WTC11 (cell line): ENCODE measurements at regions not wholly inside any gene's neighbourhood (a gene's known extent, or its start where the extent isn't known, plus 50 kb on each side); places are given as distances from the start of the nearest gene placed in this dataset.

Experiments used
- ATAC-seq: fragments of 200-7000 bp; cut with Tn5 transposase; 2 replicates; pipeline ENCODE4 v1.10.0; 2021; ENCODE audit warnings: mild to moderate bottlenecking, moderate library complexity
- CTCF ChIA-PET: fragments of 300-600 bp; sonication (Branson Sonifier 250); formaldehyde crosslinking; loops from one replicate; lab custom pipeline; 2021; ENCODE audit warnings: antibody characterized with exemption; lab: Charles Lee
- POLR2A ChIA-PET: fragments of 350-600 bp; sonication (Branson Sonifier 250); formaldehyde crosslinking; loops from one replicate; lab custom pipeline; 2021; ENCODE audit warnings: antibody characterized with exemption; lab: Charles Lee
- DNase-seq: peaks from one replicate; pipeline ENCODE4 v3.0.0; 2021; ENCODE audit warnings: low spot score
- H3K27ac Mint-ChIP-seq: 2 replicates; pipeline ENCODE4 v1.8.0; 2021; ENCODE audit warnings: mixed read lengths
- H3K27me3 Mint-ChIP-seq: 2 replicates; pipeline ENCODE4 v1.8.0; 2021; ENCODE audit warnings: low read depth, mild to moderate bottlenecking, moderate library complexity, mixed read lengths
- H3K36me3 Mint-ChIP-seq: 2 replicates; pipeline ENCODE4 v1.8.0; 2021; ENCODE audit warnings: mixed read lengths
- H3K4me1 Mint-ChIP-seq: 2 replicates; pipeline ENCODE4 v1.8.0; 2022; ENCODE audit warnings: mixed read lengths
- H3K4me3 Mint-ChIP-seq: 2 replicates; pipeline ENCODE4 v1.8.0; 2021; ENCODE audit warnings: mild to moderate bottlenecking, moderate library complexity, mixed read lengths
- H3K9me3 Mint-ChIP-seq: 2 replicates; pipeline ENCODE4 v1.8.0; 2021; ENCODE audit warnings: mixed read lengths
- ATF1 ChIP-seq: sonication (generic); formaldehyde crosslinking; IDR thresholded peaks from 2 replicates; pipeline ENCODE4 v1.8.1; 2023; ENCODE audit warnings: mild to moderate bottlenecking, moderate library complexity, missing genetic modification reagents
- CDX4 ChIP-seq: fragments of 250-450 bp; sonication (Bioruptor Pico); IDR thresholded peaks from 2 replicates; pipeline ENCODE4 v1.9.0; 2021; ENCODE audit warnings: moderate library complexity, mild to moderate bottlenecking, inconsistent platforms, borderline replicate concordance
- E2F1 ChIP-seq: sonication (generic); formaldehyde crosslinking; IDR thresholded peaks from 2 replicates; pipeline ENCODE4 v1.8.0; 2022; ENCODE audit warnings: mild to moderate bottlenecking, missing genetic modification reagents
- E2F4 ChIP-seq: sonication (generic); formaldehyde crosslinking; IDR thresholded peaks from 2 replicates; pipeline ENCODE4 v1.8.1; 2022; ENCODE audit warnings: low read depth, mild to moderate bottlenecking, moderate library complexity, missing genetic modification reagents, borderline replicate concordance
- E2F5 ChIP-seq: sonication (generic); formaldehyde crosslinking; IDR thresholded peaks from 2 replicates; pipeline ENCODE4 v1.8.1; 2022; ENCODE audit warnings: mild to moderate bottlenecking, moderate library complexity, missing genetic modification reagents
- GABPB1 ChIP-seq: sonication (generic); formaldehyde crosslinking; IDR thresholded peaks from 2 replicates; pipeline ENCODE4 v1.8.1; 2023; ENCODE audit warnings: mild to moderate bottlenecking, missing genetic modification reagents
- JUN ChIP-seq: sonication (generic); formaldehyde crosslinking; IDR thresholded peaks from 2 replicates; pipeline ENCODE4 v1.8.0; 2023; ENCODE audit warnings: mild to moderate bottlenecking, missing genetic modification reagents
- MLX ChIP-seq: sonication (generic); formaldehyde crosslinking; IDR thresholded peaks from 2 replicates; pipeline ENCODE4 v1.8.1; 2023; ENCODE audit warnings: mild to moderate bottlenecking, missing genetic modification reagents, moderate library complexity
- NFATC4 ChIP-seq: fragments of 250-450 bp; sonication (Bioruptor Pico); IDR thresholded peaks from 2 replicates; pipeline ENCODE4 v1.9.0; 2021; ENCODE audit warnings: mild to moderate bottlenecking
- OVOL2 ChIP-seq: fragments of 250-450 bp; sonication (Bioruptor Pico); IDR thresholded peaks from 2 replicates; pipeline ENCODE4 v1.9.0; 2021; ENCODE audit warnings: mild to moderate bottlenecking, borderline replicate concordance
- SP1 ChIP-seq: sonication (generic); formaldehyde crosslinking; conservative IDR thresholded peaks from 2 replicates; pipeline ENCODE4 v1.8.1; 2022; ENCODE audit warnings: missing genetic modification reagents
- USF1 ChIP-seq: sonication (generic); formaldehyde crosslinking; IDR thresholded peaks from 2 replicates; pipeline ENCODE4 v1.8.0; 2022; ENCODE audit warnings: mild to moderate bottlenecking, missing genetic modification reagents
- ZNF396 ChIP-seq: fragments of 250-450 bp; sonication (Bioruptor Pico); IDR thresholded peaks from 2 replicates; pipeline ENCODE4 v1.8.0; 2021; ENCODE audit warnings: mild to moderate bottlenecking, moderate library complexity, borderline replicate concordance
- ZNF416 ChIP-seq: fragments of 250-450 bp; sonication (Bioruptor Pico); IDR thresholded peaks from 2 replicates; pipeline ENCODE4 v1.9.0; 2021; ENCODE audit warnings: mild to moderate bottlenecking, inconsistent platforms
- ZNF423 ChIP-seq: fragments of 250-450 bp; sonication (Bioruptor Pico); IDR thresholded peaks from 2 replicates; pipeline ENCODE4 v2.1.2; 2022; ENCODE audit warnings: mild to moderate bottlenecking, moderate library complexity
- ZSCAN18 ChIP-seq: fragments of 250-450 bp; sonication (Bioruptor Pico); IDR thresholded peaks from 2 replicates; pipeline ENCODE4 v2.1.2; 2022; ENCODE audit warnings: mild to moderate bottlenecking, moderate library complexity

GRCh38 chr9:82891321-82891720 is 171.6 kb downstream of the RASEF start (continued):
- no peak for TF ChIP-seq CDX4 (CRISPR knock-in tag)

- ATAC-seq = no peak
- DNase-seq = no peak
- Mint-ChIP-seq H3K4me1 (peaks cover 10% of the 10 kb centered on the region), H3K27me3 (peaks cover 3% of the 10 kb centered on the region), H3K9me3 (peaks cover 24% of the 10 kb centered on the region), H3K4me3 (no peak overlapping the region), H3K27ac (0 out of 2 replicates have a peak overlapping the region, but pooled peaks have one; percentile 20), H3K36me3 (peaks cover 43% of the 10 kb centered on the region)
- CTCF ChIA-PET = no interaction called here
- POLR2A ChIA-PET = no interaction called here
- TF ChIP-seq GABPB1 (CRISPR knock-in tag) (no peak), E2F5 (CRISPR knock-in tag) (no peak), USF1 (CRISPR knock-in tag) (no peak), ZNF423 (no peak), OVOL2 (CRISPR knock-in tag) (no peak), SP1 (no peak), ZSCAN18 (no peak), ATF1 (no peak), E2F4 (CRISPR knock-in tag) (no peak), JUN (no peak), MLX (no peak), ZNF416 (CRISPR knock-in tag) (no peak), E2F1 (CRISPR knock-in tag) (no peak)
Measured at GRCh38 chr9:82893549-82893948, 169.4 kb downstream of the RASEF start.

GRCh38 chr9:82894548-82894947 is 168.4 kb downstream of the RASEF start:
- peaks cover 3% of the 10 kb centered on the region for H3K27me3 Mint-ChIP-seq

More at GRCh38 chr9:82894548-82894947, 168.4 kb downstream of the RASEF start:
- ChIA-PET POLR2A (no interaction called here), CTCF (no interaction called here)
- H3K9me3 Mint-ChIP-seq = peaks cover 24% of the 10 kb centered on the region
- peak overlapping the region; percentile 48; the same call in 1 of the 2 replicates for H3K27ac Mint-ChIP-seq
- DNase-seq = no peak
- no peak overlapping the region for H3K4me3 Mint-ChIP-seq
- peaks cover 12% of the 10 kb centered on the region for H3K4me1 Mint-ChIP-seq
- H3K36me3 Mint-ChIP-seq = peaks cover 46% of the 10 kb centered on the region
- TF ChIP-seq NFATC4 (CRISPR knock-in tag) (no peak), ZNF396 (no peak), E2F5 (CRISPR knock-in tag) (no peak)
- ATAC-seq = no peak
